ENCODE measurements at regions not wholly inside any gene's neighbourhood (a gene's known extent, or its start where the extent isn't known, plus 50 kb on each side); places are given as distances from the start of the nearest gene placed in this dataset.

GRCh38 chr5:106957336-106957735, 713.4 kb downstream of the EFNA5 start:
- TF ChIP-seq SETDB1 (IDR thresholded peaks at IDR 0.05; ENCODE audit: insufficient read length, low read length) (no peak), ZNF146 (tag by site-specific recombination; IDR thresholded peaks at IDR 0.05) (no peak), ZNF701 (tag by site-specific recombination; IDR thresholded peaks at IDR 0.05) (no peak), ZNF529 (tag by site-specific recombination; IDR thresholded peaks at IDR 0.05; ENCODE audit: insufficient replicate concordance) (no peak), CTCF (tag by site-specific recombination; IDR thresholded peaks at IDR 0.05) (no peak), ZNF639 (tag by site-specific recombination; IDR thresholded peaks at IDR 0.05) (no peak), ZNF843 (tag by site-specific recombination; IDR thresholded peaks at IDR 0.05) (no peak), ZNF10 (tag by site-specific recombination; IDR thresholded peaks at IDR 0.05) (no peak), ZNF26 (tag by site-specific recombination; IDR thresholded peaks at IDR 0.05) (no peak), ZNF274 (IDR thresholded peaks at IDR 0.05; ENCODE audit: low read length) (no peak), ZNF274 (tag by site-specific recombination; IDR thresholded peaks at IDR 0.05; ENCODE audit: borderline replicate concordance) (no peak)
- TF ChIP-seq, protein P1, sequence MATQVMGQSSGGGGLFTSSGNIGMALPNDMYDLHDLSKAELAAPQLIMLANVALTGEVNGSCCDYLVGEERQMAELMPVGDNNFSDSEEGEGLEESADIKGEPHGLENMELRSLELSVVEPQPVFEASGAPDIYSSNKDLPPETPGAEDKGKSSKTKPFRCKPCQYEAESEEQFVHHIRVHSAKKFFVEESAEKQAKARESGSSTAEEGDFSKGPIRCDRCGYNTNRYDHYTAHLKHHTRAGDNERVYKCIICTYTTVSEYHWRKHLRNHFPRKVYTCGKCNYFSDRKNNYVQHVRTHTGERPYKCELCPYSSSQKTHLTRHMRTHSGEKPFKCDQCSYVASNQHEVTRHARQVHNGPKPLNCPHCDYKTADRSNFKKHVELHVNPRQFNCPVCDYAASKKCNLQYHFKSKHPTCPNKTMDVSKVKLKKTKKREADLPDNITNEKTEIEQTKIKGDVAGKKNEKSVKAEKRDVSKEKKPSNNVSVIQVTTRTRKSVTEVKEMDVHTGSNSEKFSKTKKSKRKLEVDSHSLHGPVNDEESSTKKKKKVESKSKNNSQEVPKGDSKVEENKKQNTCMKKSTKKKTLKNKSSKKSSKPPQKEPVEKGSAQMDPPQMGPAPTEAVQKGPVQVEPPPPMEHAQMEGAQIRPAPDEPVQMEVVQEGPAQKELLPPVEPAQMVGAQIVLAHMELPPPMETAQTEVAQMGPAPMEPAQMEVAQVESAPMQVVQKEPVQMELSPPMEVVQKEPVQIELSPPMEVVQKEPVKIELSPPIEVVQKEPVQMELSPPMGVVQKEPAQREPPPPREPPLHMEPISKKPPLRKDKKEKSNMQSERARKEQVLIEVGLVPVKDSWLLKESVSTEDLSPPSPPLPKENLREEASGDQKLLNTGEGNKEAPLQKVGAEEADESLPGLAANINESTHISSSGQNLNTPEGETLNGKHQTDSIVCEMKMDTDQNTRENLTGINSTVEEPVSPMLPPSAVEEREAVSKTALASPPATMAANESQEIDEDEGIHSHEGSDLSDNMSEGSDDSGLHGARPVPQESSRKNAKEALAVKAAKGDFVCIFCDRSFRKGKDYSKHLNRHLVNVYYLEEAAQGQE (tag by site-specific recombination; IDR thresholded peaks at IDR 0.05): no peak

Data from HEK293 (cell line).